ENCODE measurements at regions not wholly inside any gene's neighbourhood (a gene's known extent, or its start where the extent isn't known, plus 50 kb on each side); places are given as distances from the start of the nearest gene placed in this dataset.

- no peak for TF ChIP-seq CTCF (IDR thresholded peaks at IDR 0.05)
- TF ChIP-seq EP300 (IDR thresholded peaks at IDR 0.05) = no peak
- no peak for TF ChIP-seq POLR2A (IDR thresholded peaks at IDR 0.05)
- TF ChIP-seq POLR2AphosphoS5 (IDR thresholded peaks at IDR 0.05) = no peak
Observed at GRCh38 chr14:22177870-22178269, 411.2 kb downstream of the DAD1 start.

Measured in upper lobe of left lung (tissue), 4 donors.